ENCODE measurements at regions not wholly inside any gene's neighbourhood (a gene's known extent, or its start where the extent isn't known, plus 50 kb on each side); places are given as distances from the start of the nearest gene placed in this dataset.
A peak's percentile ranks its signal among the peaks of the same experiment; 100 is the strongest.

DNA sequence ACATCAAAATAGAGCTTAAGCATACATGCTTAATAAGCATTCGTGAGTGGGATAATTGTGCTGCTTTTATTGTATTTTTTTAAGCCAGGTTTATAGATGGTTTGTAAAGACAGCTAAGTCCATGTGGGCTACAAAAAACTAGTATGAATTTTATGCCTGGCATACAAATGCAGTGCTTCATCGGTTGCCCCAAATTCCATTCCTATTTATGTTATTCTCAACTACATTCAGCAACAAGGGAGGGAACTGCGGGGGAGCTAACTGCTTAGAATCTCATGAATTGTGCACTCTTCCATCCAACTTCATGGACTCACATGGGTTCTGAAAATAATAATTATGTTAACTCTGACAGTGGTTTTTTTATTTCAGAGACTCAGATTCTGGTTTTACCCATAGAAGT, 199.2 kb downstream of the FAM170A start:
- Histone ChIP-seq H3K27me3 (replicated peaks; ENCODE audit: insufficient read depth) (no peaks in the 10 kb centered on the region), H3K9me3 (no peaks in the 10 kb centered on the region), H3K36me3 (no peaks in the 10 kb centered on the region), H3K27ac (peak overlapping the region; percentile 63 to 75), H3K4me1 (ENCODE audit: control insufficient read depth in 1 of 2, low read depth in 2 of 2) (peaks cover 20 to 37% of the 10 kb centered on the region in 2 donors), H3K4me3 (peak overlapping the region; percentile 33)
- DNase-seq (ENCODE audit: low spot score) (no peak), ATAC-seq (ENCODE audit: insufficient number of reproducible peaks, low FRiP score, low read depth) (no peak)
- TF ChIP-seq CTCF (IDR thresholded peaks at IDR 0.05), result no peak

- H3K27ac ChIP-seq, result peak overlapping the region; percentile 63 to 75
- H3K9me3 ChIP-seq, result no peaks in the 10 kb centered on the region
Measured at GRCh38 chr5:119829341-119829740, 200.0 kb downstream of the FAM170A start.

DNA sequence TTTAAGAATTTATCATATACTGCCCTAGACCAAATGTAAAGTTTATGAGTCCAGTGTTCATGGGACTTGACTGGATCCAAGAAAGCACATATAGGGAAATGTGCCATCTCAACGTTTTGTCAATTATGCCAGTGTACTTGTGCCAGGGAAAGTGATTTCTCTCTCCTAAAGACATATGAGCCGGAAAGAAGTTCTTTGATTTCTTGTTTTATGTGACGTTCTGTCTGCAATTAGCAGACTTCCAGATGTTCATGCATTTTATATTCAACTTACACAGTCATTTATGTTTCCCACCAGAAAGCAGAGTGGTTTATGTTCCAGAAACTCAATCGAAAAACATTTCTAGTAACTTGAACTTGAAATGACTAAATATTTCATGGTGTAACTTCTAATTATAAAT, 203.8 kb downstream of the FAM170A start:
- no peak overlapping the region for H3K4me3 ChIP-seq
- H3K27me3 ChIP-seq (replicated peaks; ENCODE audit: insufficient read depth), result no peaks in the 10 kb centered on the region
- H3K36me3 ChIP-seq, result no peaks in the 10 kb centered on the region
- no peak for TF ChIP-seq CTCF (IDR thresholded peaks at IDR 0.05)
- H3K27ac ChIP-seq, result no peak overlapping the region
- H3K9me3 ChIP-seq, result no peaks in the 10 kb centered on the region
- DNase-seq (ENCODE audit: low spot score), result no peak
- no peak for ATAC-seq (ENCODE audit: insufficient number of reproducible peaks, low FRiP score, low read depth)
- peaks cover 23 to 39% of the 10 kb centered on the region in 2 donors for H3K4me1 ChIP-seq (ENCODE audit: control insufficient read depth in 1 of 2, low read depth in 2 of 2)

More at GRCh38 chr5:119829341-119829740, 200.0 kb downstream of the FAM170A start:
- peaks cover 25 to 43% of the 10 kb centered on the region in 2 donors for H3K4me1 ChIP-seq (ENCODE audit: control insufficient read depth in 1 of 2, low read depth in 2 of 2)
- no peaks in the 10 kb centered on the region for H3K36me3 ChIP-seq
- DNase-seq (ENCODE audit: low spot score), result no peak
- peak; percentile 38 for ATAC-seq (ENCODE audit: insufficient number of reproducible peaks, low FRiP score, low read depth)
- peak overlapping the region; percentile 33 for H3K4me3 ChIP-seq
- H3K27me3 ChIP-seq (replicated peaks; ENCODE audit: insufficient read depth), result no peaks in the 10 kb centered on the region
- TF ChIP-seq CTCF (IDR thresholded peaks at IDR 0.05), result no peak

DNA sequence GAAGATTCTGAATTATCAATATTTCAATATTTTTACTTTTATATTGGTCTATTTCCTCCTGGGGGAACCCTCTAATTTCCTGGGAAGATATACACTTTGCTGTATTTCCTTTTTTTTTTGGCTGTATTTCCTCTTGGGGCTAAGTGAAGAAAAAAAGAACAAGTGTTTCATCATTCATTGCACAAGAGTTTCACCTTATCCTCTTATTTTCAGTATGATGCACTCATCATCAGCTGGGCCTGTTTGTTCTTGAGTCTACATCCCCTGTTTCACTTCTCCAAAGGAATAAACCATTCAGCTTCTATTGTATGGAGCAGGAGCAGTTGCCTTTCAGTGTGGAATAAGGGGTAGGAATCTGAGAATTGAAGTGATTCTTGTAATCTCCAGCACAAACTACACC, 210.8 kb downstream of the FAM170A start:
- H3K36me3 ChIP-seq, result no peaks in the 10 kb centered on the region
- no peaks in the 10 kb centered on the region for H3K4me1 ChIP-seq (ENCODE audit: control insufficient read depth in 1 of 2, low read depth in 2 of 2)
- no peak for TF ChIP-seq CTCF (IDR thresholded peaks at IDR 0.05)
- no peaks in the 10 kb centered on the region for H3K27me3 ChIP-seq (replicated peaks; ENCODE audit: insufficient read depth)
- no peak overlapping the region for H3K27ac ChIP-seq
- DNase-seq (ENCODE audit: low spot score), result no peak
- no peaks in the 10 kb centered on the region for H3K9me3 ChIP-seq
- no peak for ATAC-seq (ENCODE audit: insufficient number of reproducible peaks, low FRiP score, low read depth)
- H3K4me3 ChIP-seq, result no peak overlapping the region

DNA sequence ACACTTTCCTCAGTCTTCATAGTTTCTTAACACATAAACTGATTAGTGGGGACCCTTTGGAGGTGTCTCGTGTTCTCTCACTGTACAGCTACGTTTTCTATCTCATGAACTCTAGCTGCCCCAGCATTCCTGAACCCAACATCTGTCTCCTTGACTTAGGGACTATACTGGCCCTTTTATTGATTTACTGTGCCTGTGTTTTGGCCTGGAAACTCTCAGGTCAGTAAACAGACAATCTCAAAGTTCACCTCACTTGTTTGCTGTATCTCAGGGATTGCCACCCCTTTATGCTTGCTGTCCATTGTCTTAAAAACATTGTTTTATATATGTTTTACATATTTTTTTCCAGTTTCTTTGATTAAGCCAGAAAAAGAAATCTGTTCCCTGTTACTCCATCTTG, 222.8 kb downstream of the FAM170A start:
- TF ChIP-seq CTCF (IDR thresholded peaks at IDR 0.05), result no peak
- H3K4me3 ChIP-seq, result no peak overlapping the region
- H3K27me3 ChIP-seq (replicated peaks; ENCODE audit: insufficient read depth), result no peaks in the 10 kb centered on the region
- H3K36me3 ChIP-seq, result no peaks in the 10 kb centered on the region
- no peaks in the 10 kb centered on the region for H3K9me3 ChIP-seq
- no peak overlapping the region for H3K27ac ChIP-seq
- ATAC-seq (ENCODE audit: insufficient number of reproducible peaks, low FRiP score, low read depth), result no peak
- no peak for DNase-seq (ENCODE audit: low spot score)
- H3K4me1 ChIP-seq (ENCODE audit: control insufficient read depth in 1 of 2, low read depth in 2 of 2), result no peaks in the 10 kb centered on the region
